ENCODE measurements at regions not wholly inside any gene's neighbourhood (a gene's known extent, or its start where the extent isn't known, plus 50 kb on each side); places are given as distances from the start of the nearest gene placed in this dataset.

DNA sequence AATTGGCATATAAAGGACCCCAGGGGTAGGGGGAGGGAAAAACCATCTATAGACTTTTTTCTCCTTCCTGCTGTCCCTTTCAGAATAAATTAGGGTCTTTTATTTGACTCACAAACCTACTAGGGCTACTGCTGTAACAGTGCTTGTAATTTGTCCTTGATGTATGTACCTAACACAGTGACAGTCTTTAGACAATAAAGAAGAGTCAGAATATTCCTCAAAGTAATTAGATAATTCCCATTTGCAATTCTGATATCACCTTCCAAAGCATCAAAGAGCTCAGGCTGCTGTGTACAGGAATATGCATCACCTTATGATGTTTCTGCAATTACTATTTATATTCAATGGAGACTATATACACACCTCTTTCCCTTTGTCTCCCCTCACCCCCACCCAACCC lies 161.7 kb downstream of the MREG start:
- H3K4me3 ChIP-seq (replicated peaks; ENCODE audit: low read depth, low read length): no peak overlapping the region
- no peak for DNase-seq (ENCODE audit: extremely low read depth, low read depth)
- TF ChIP-seq, protein P1, sequence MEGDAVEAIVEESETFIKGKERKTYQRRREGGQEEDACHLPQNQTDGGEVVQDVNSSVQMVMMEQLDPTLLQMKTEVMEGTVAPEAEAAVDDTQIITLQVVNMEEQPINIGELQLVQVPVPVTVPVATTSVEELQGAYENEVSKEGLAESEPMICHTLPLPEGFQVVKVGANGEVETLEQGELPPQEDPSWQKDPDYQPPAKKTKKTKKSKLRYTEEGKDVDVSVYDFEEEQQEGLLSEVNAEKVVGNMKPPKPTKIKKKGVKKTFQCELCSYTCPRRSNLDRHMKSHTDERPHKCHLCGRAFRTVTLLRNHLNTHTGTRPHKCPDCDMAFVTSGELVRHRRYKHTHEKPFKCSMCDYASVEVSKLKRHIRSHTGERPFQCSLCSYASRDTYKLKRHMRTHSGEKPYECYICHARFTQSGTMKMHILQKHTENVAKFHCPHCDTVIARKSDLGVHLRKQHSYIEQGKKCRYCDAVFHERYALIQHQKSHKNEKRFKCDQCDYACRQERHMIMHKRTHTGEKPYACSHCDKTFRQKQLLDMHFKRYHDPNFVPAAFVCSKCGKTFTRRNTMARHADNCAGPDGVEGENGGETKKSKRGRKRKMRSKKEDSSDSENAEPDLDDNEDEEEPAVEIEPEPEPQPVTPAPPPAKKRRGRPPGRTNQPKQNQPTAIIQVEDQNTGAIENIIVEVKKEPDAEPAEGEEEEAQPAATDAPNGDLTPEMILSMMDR (IDR thresholded peaks at IDR 0.05; ENCODE audit: low read depth, low read length, missing control alignments): no peak

DNA sequence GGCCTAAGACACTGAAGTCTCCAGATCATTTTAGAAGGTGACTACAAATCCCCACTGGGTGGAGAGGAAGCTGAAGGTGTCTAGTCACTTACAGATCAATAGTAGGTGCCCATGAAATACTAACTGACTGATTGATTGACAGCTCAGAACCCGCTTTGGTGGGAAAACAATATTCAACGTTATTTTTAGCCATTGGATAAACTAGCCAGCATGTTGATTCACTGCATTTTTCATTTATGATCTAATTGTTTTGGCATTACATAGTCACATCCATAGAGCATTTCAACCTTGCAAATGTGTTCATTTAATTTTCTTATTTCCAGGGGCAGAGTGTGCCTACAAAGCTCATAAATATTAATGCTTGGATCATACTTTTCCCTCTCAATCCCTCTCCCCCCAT lies 162.3 kb downstream of the MREG start:
- TF ChIP-seq, protein P1 (IDR thresholded peaks at IDR 0.05; ENCODE audit: low read depth, low read length, missing control alignments): no peak
- DNase-seq (ENCODE audit: extremely low read depth, low read depth): no peak

DNA sequence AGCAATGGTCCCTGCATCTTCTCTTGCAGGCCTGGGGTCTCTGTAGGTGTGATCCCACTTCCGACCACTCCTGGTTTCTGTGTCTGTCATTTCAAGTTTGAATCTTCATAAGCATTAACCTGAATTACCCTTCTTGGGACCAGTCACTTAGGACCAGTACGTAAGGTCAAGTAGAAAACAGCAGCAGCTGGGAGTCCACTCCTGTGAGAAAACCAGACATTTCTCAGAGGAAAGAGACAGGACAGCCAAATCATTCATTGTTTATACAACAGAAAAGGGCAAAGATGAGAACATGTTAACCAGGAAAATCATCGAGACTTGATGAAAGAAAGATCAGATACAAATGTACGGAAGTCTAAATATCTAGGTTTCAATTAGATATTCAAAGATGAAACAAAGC lies 163.0 kb downstream of the MREG start:
- DNase-seq (ENCODE audit: extremely low read depth, low read depth): no peak
- TF ChIP-seq, protein P1 (IDR thresholded peaks at IDR 0.05; ENCODE audit: low read depth, low read length, missing control alignments): no peak
- no peak overlapping the region for H3K4me3 ChIP-seq (replicated peaks; ENCODE audit: low read depth, low read length)

More for the DNA sequence above, 162.3 kb downstream of the MREG start:
- no peak overlapping the region for H3K4me3 ChIP-seq (replicated peaks; ENCODE audit: low read depth, low read length)

DNA sequence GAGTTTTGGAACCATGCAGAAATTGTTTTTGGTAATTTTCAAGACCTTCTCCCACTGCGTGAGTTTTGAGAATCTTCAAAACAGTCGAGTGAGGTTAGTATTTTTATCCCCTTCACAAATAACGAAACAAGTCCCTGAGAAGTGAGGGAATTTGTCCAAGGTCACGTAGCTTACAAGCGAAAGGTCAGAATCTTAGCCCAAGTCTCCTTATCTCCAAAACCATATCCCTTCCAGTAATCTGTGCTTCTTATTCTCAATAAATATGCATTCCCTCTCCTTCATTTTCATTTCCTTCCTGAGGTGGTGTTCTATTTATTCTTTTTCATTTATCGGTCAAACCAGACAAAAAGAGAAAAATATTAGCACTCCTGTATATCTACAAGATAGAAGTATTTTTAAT lies 163.6 kb downstream of the MREG start:
- no peak overlapping the region for H3K4me3 ChIP-seq (replicated peaks; ENCODE audit: low read depth, low read length)
- DNase-seq (ENCODE audit: extremely low read depth, low read depth): no peak
- TF ChIP-seq, protein P1 (IDR thresholded peaks at IDR 0.05; ENCODE audit: low read depth, low read length, missing control alignments): no peak

DNA sequence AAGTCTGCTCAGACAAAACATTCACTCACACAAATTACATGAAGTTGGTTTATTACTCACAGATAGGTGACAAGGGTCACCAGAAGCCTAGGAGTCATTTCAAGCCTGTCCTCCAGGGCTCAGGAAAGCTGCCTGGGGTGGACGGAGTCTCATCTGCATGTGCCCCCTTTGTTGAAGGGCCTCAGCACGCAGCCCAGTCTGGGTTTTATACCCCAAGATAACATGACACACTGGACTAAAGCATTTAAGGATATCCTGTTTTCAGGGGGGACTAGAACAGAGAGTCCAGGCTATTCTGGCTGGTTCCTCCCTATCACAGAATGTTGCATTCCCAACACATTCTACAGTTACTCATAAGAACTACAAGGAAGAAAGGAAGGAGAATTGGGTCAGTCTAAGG lies 164.7 kb downstream of the MREG start:
- DNase-seq (ENCODE audit: extremely low read depth, low read depth): no peak
- TF ChIP-seq, protein P1 (IDR thresholded peaks at IDR 0.05; ENCODE audit: low read depth, low read length, missing control alignments): no peak
- H3K4me3 ChIP-seq (replicated peaks; ENCODE audit: low read depth, low read length): no peak overlapping the region

DNA sequence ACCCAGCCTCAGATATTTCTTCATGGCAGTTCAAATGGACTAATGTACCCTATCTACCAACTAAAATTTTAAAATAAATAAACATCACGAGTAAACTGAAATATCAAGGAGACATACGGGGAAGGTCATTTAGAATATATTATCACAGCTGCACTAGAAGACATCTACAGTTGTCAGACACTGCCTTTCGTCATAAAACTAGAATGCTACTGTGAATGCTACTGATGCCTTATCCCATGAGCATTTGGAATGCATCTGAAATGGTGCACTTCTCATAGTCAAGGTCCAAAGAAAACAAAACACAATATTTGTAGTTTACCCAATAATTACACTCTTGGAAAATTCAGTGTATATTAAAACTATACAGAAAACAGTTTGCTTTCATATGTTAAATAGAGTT lies 165.2 kb downstream of the MREG start:
- DNase-seq (ENCODE audit: extremely low read depth, low read depth): no peak
- no peak overlapping the region for H3K4me3 ChIP-seq (replicated peaks; ENCODE audit: low read depth, low read length)
- TF ChIP-seq, protein P1 (IDR thresholded peaks at IDR 0.05; ENCODE audit: low read depth, low read length, missing control alignments): no peak

DNA sequence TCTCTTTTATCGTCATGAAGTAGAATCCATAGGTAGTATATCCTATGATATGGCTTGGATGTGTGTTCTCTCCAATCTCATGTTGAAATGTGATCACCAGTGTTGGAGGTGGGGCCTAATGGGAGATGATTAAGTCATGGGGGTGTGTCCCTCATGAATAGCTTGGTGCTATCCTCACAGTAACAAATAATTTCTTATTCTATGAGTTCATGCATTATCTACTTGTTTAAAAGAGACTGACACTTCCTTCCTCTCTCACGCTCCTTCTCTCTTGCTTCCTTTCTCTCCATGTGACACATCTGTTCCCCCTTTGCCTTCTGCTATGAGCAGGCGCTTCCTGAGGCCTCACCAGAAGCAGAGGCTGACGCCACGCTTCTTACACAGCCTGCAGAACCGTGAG lies 165.6 kb downstream of the MREG start:
- TF ChIP-seq, protein P1 (IDR thresholded peaks at IDR 0.05; ENCODE audit: low read depth, low read length, missing control alignments): no peak
- H3K4me3 ChIP-seq (replicated peaks; ENCODE audit: low read depth, low read length): no peak overlapping the region
- DNase-seq (ENCODE audit: extremely low read depth, low read depth): no peak
